IPS-20b (cell line): ENCODE measurements at regions not wholly inside any gene's neighbourhood (a gene's known extent, or its start where the extent isn't known, plus 50 kb on each side); places are given as distances from the start of the nearest gene placed in this dataset.

Experiments
- H3K27ac ChIP-seq: one replicate; pipeline ENCODE4 v1.5.1; 2013; ENCODE audit warnings: low read length
- H3K27me3 ChIP-seq: 2 replicates; pipeline ENCODE4 v1.6.1; 2013; ENCODE audit warnings: mild to moderate bottlenecking, low read length, inconsistent platforms; ENCODE audit not compliant: insufficient read depth
- H3K36me3 ChIP-seq: 2 replicates; pipeline ENCODE4 v1.6.1; 2013; ENCODE audit warnings: low read depth, mild to moderate bottlenecking, inconsistent platforms, low read length, moderate library complexity; ENCODE audit not compliant: insufficient read depth
- H3K4me1 ChIP-seq: 2 replicates; pipeline ENCODE4 v1.6.1; 2013; ENCODE audit warnings: mild to moderate bottlenecking, control low read depth, inconsistent platforms, low read length, moderate library complexity; ENCODE audit not compliant: insufficient read depth
- H3K4me3 ChIP-seq: 2 replicates; pipeline ENCODE4 v1.5.1; 2013; ENCODE audit warnings: mild to moderate bottlenecking, low read length, inconsistent platforms
- H3K9ac ChIP-seq: 2 replicates; pipeline ENCODE4 v1.6.1; 2013; ENCODE audit warnings: low read depth, mild to moderate bottlenecking, inconsistent platforms, low read length, moderate library complexity
- H3K9me3 ChIP-seq: 2 replicates; pipeline ENCODE4 v1.6.1; 2013; ENCODE audit warnings: mild to moderate bottlenecking, low read depth, low read length, inconsistent platforms; ENCODE audit not compliant: insufficient read depth

DNA sequence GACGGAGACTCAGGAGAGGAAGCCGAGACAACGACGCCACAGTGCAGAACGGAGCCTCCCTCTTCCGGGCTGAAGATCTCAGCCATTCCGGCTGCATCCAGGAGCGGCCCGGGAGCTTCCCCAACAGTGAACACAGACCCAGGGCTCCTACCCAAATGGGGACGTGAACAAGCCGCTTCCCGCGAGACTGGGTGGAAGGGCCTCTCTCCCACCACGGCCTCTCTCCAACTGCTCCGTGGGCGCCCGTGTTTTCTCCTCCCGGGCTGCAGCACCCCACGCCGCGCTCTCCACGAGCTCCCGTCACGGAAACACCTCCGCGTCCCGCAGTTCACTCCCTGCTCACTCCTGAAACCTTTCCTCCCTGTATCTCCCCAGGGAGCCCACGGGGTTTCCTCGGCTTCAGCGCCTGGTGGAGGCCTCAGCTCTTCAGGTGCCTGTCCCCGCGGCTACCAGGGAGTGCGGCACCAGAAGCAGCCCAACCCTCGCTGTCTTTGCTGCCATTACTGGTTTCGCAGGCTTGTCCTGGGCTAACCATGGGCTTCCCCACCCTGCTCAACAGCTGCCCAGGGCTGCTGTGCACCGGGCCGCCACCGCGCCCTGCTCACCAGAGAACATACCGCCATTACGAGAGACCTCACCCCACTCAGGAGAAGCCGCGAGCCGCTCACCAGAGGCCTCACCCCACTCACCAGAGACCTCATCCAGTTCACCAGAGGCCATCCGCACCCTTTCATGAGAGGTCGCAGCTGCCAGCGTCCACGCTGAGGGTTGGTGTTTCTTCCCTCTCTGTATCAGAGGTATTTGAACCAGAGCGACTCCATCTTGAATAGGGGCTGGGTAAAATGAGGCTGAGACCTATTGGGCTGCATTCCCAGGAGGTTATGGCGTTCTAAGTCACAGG, 922.8 kb downstream of the QKI start:
- no peak overlapping the region for H3K27ac ChIP-seq
- peaks cover 5% of the 10 kb centered on the region; the same call in 1 of the 2 replicates for H3K9me3 ChIP-seq
- H3K9ac ChIP-seq, result no peak overlapping the region

DNA sequence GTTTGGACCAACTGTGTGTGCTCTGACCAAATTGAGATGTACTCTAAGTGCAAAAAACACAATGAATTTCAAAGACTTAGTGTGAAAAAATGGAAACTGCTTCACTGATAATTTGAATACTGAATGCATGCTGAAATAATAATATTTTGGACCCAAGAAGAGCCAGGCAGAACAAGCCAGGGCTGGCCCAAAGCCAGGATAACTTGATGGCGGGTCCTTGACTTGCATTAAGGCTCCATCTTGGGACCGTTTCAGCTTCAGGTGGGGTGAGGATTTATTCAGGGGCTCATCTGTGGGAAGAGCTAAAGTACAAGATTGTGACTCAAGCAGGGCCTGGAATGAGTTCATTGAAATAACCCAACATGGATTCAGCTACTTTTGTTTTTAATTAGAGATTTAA, 921.9 kb downstream of the QKI start:
- Histone ChIP-seq H3K4me1 (no peaks in the 10 kb centered on the region), H3K9ac (no peak overlapping the region), H3K27ac (no peak overlapping the region), H3K9me3 (peaks cover 5% of the 10 kb centered on the region; the same call in 1 of the 2 replicates), H3K27me3 (no peaks in the 10 kb centered on the region), H3K36me3 (no peaks in the 10 kb centered on the region), H3K4me3 (no peak overlapping the region)

More for the DNA sequence above, 922.8 kb downstream of the QKI start:
- Histone ChIP-seq H3K36me3 (no peaks in the 10 kb centered on the region), H3K4me3 (no peak overlapping the region), H3K27me3 (no peaks in the 10 kb centered on the region), H3K4me1 (no peaks in the 10 kb centered on the region)

GRCh38 chr6:164331026-164331425, 916.5 kb downstream of the QKI start:
- no peak overlapping the region for H3K27ac ChIP-seq
- no peaks in the 10 kb centered on the region for H3K9me3 ChIP-seq
- no peak overlapping the region for H3K4me3 ChIP-seq
- no peaks in the 10 kb centered on the region for H3K27me3 ChIP-seq
- H3K9ac ChIP-seq, result no peak overlapping the region
- H3K4me1 ChIP-seq, result no peaks in the 10 kb centered on the region
- no peaks in the 10 kb centered on the region for H3K36me3 ChIP-seq

DNA sequence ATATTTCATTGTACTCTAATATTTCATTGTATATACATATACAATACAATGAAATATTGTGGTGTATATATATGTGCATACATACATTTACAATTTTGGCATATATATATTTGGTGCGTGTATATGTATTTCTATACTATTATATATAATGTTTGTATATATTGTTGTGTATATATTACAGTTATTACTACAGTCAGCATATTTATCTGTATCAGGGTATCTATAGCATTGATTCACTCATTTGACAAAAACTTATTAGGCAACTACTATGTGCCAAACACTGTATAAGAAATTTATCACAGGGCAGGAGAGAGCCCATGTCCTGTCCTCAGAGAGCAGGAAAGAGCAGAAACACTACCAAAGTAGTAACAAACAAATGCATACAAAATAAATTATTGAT, 910.6 kb downstream of the QKI start:
- no peaks in the 10 kb centered on the region for H3K27me3 ChIP-seq
- no peak overlapping the region for H3K4me3 ChIP-seq
- H3K9ac ChIP-seq, result no peak overlapping the region
- no peaks in the 10 kb centered on the region for H3K4me1 ChIP-seq
- H3K27ac ChIP-seq, result no peak overlapping the region
- no peaks in the 10 kb centered on the region for H3K9me3 ChIP-seq
- H3K36me3 ChIP-seq, result no peaks in the 10 kb centered on the region

DNA sequence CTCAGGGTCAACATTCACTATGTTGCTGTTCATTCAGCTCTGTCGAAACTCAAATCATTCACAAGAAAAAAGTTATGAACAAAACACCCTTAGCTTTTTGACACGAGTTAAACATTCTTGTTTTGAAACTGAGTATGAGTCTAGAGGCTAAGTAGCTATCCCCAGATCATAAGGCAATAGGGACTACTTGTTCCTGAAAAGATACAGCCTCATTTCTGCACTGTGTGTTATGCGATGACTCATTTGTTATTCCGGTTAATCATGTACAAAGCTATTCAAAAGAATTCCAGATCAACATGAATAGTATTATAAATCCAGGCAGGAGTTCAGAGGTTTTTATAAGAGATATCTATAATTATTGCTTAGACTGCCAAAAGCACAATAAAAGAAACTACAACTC, 908.0 kb downstream of the QKI start:
- H3K9ac ChIP-seq, result no peak overlapping the region

DNA sequence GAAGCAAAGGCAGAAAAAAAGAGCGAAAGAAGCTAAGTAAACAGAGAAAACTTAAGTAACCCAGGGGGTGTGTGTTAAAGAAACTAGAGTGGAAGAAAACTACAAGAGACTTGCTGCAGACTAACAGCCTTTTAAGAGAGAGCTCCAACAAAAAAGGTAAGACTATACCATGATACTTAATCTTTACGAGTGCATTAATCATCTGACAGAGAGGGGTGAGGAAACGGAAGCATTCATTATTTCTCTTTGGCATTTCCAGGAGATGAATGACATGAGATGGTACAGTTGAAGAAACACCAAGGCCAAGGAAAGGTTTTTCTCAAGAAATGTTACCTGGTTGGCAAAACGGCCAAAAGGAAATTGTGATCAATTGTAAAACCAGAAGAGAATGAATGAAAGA, 906.8 kb downstream of the QKI start:
- Histone ChIP-seq H3K4me1 (no peaks in the 10 kb centered on the region), H3K4me3 (no peak overlapping the region), H3K9ac (no peak overlapping the region), H3K36me3 (no peaks in the 10 kb centered on the region), H3K9me3 (no peaks in the 10 kb centered on the region), H3K27ac (no peak overlapping the region), H3K27me3 (no peaks in the 10 kb centered on the region)

More for the DNA sequence above, 908.0 kb downstream of the QKI start:
- H3K27ac ChIP-seq, result no peak overlapping the region
- H3K27me3 ChIP-seq, result no peaks in the 10 kb centered on the region
- no peak overlapping the region for H3K4me3 ChIP-seq
- H3K9me3 ChIP-seq, result no peaks in the 10 kb centered on the region
- H3K36me3 ChIP-seq, result no peaks in the 10 kb centered on the region
- no peaks in the 10 kb centered on the region for H3K4me1 ChIP-seq

DNA sequence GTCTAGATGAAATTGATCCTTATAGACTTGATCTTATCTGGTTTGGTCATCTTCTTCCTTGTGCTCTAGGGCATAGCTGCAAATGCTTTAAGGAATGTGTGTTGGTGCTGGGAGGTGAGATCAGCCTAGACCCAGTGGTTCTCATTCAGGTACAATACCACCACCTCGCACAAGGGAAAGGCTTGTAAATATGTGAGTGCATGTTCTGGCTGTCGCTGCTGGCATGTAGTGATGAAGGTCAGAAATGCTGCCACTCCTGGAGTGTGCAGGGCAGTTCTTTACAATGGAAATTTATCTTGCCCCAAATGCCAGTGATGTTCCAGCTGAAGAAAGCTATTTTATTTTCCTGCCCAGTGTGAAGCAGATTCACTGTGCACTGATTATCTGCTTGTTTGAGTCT, 900.9 kb downstream of the QKI start:
- H3K9me3 ChIP-seq, result no peaks in the 10 kb centered on the region
- no peaks in the 10 kb centered on the region for H3K4me1 ChIP-seq
- H3K4me3 ChIP-seq, result no peak overlapping the region
- H3K27ac ChIP-seq, result no peak overlapping the region
- no peaks in the 10 kb centered on the region for H3K27me3 ChIP-seq
- no peaks in the 10 kb centered on the region for H3K36me3 ChIP-seq
- H3K9ac ChIP-seq, result no peak overlapping the region

DNA sequence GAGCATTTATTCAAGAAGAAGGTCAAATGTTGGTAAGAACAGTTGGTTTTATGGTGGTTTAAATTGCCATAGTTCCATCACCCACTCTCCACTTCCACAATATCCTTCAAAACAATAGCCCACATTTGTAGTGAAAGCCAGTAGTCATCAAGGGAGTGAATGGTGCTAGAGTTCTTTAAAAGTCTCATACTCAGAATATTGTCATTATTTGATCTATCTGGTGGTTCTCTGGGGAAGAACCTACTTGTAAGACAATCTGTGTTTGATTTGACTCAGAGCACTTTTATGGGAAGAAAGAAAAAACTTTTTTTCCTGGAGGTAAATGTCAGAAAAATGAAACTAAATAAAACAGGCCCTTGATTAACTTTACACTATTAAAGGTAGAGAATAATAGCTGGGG, 893.8 kb downstream of the QKI start:
- Histone ChIP-seq H3K9ac (no peak overlapping the region), H3K4me3 (no peak overlapping the region), H3K27ac (no peak overlapping the region), H3K36me3 (no peaks in the 10 kb centered on the region), H3K9me3 (peaks cover 6% of the 10 kb centered on the region; the same call in 1 of the 2 replicates), H3K4me1 (no peaks in the 10 kb centered on the region), H3K27me3 (no peaks in the 10 kb centered on the region)

DNA sequence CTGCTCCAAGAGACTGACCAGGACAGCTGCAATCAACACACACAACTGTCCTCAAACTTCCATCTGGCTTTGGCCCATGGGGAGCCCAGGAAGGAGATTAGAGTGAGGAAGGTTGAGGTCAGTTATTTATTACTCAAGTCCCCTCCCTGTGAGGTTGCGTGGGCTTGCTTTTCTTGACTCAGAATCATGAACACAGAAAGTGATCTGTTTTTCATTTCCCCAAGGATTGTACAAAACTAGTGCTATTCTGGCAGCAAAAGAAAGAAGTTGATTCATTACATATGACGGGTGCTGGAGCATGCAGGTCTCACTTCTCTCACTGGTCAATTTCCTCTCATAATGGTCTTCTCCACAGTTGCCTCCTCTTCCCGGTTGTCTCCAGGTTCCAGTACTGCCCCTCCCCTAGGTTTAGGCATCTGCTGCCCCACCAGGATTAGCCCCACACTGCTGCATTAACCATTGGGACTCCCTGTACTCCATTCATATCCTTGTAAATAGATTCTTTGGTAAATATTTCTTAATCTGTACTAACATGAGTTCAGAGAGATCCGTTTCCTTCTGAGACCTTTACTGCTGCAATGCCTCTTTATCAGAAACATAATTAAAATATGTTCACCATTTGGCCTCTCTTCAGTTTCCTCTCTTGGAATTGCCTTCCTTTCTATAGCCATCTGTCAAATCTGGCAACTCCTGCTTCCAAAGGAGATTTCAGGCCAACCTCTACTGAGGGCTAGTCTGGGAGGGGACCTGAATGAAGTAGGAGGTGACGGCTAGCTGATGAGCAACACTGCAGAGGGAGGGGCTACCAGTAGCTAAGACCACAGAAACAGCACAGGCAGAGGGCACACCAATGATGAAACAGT, 888.8 kb downstream of the QKI start:
- Histone ChIP-seq H3K4me3 (no peak overlapping the region), H3K27me3 (no peaks in the 10 kb centered on the region), H3K27ac (no peak overlapping the region), H3K9me3 (peaks cover 1% of the 10 kb centered on the region; the same call in 1 of the 2 replicates), H3K36me3 (no peaks in the 10 kb centered on the region), H3K9ac (no peak overlapping the region), H3K4me1 (no peaks in the 10 kb centered on the region)

GRCh38 chr6:164296411-164296810, 881.9 kb downstream of the QKI start:
- no peak overlapping the region for H3K9ac ChIP-seq
- H3K36me3 ChIP-seq, result no peaks in the 10 kb centered on the region
- no peaks in the 10 kb centered on the region for H3K4me1 ChIP-seq
- H3K27ac ChIP-seq, result no peak overlapping the region
- peaks cover 5% of the 10 kb centered on the region; the same call in 1 of the 2 replicates for H3K9me3 ChIP-seq
- H3K27me3 ChIP-seq, result no peaks in the 10 kb centered on the region
- H3K4me3 ChIP-seq, result no peak overlapping the region

GRCh38 chr6:164294047-164294784, 879.7 kb downstream of the QKI start:
- no peak overlapping the region for H3K4me3 ChIP-seq
- no peaks in the 10 kb centered on the region for H3K27me3 ChIP-seq
- H3K9me3 ChIP-seq, result peaks cover 9% of the 10 kb centered on the region; the same call in 1 of the 2 replicates
- H3K9ac ChIP-seq, result no peak overlapping the region
- no peak overlapping the region for H3K27ac ChIP-seq
- H3K4me1 ChIP-seq, result no peaks in the 10 kb centered on the region
- no peaks in the 10 kb centered on the region for H3K36me3 ChIP-seq
